NCI-H2171 (cell line): ENCODE measurements at regions not wholly inside any gene's neighbourhood (a gene's known extent, or its start where the extent isn't known, plus 50 kb on each side); places are given as distances from the start of the nearest gene placed in this dataset.
"Not testable (repeated sequence)": the region's sequence is repeated elsewhere in the genome, so short reads cannot be mapped to it uniquely, and the experiment has no call there.

ENCODE experiments used
- DNase-seq: peaks from one replicate; lab custom pipeline; 2025; lab: John Stamatoyannopoulos, UW

DNA sequence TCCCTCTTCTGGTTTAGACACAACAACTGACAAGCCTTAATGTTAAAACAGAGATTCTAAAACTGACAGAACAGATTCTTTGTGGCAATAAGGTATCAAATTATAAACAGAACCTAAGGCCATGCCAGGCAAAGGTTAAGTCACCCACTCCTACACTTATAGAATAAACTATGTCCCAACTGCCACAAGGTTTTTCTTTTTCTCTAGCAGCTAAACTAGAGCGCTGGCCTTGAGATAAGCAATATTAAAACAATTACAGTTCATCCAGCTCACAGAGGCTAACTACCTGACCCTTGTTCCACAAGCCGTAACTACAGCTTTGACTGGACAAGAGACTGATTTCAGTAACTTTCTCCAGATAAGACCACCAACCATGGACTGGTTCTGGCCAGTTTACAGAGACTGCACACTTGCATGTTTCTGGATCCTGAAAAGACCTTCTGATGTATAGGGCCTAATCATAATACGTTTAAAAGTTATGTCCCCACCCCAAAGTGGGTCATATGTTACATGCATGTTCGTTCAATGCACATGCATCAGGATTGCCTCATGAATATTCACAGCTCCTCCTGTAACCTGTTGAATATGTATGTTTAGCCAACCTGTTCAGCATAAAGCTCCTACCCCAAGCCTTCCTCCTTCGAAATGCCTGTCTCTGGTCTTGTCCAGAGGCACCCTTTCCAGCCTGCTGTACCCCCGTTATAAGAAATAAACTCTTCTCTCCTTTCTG, 61.9 kb upstream of the VASH1 start:
- DNase-seq: no peak

DNA sequence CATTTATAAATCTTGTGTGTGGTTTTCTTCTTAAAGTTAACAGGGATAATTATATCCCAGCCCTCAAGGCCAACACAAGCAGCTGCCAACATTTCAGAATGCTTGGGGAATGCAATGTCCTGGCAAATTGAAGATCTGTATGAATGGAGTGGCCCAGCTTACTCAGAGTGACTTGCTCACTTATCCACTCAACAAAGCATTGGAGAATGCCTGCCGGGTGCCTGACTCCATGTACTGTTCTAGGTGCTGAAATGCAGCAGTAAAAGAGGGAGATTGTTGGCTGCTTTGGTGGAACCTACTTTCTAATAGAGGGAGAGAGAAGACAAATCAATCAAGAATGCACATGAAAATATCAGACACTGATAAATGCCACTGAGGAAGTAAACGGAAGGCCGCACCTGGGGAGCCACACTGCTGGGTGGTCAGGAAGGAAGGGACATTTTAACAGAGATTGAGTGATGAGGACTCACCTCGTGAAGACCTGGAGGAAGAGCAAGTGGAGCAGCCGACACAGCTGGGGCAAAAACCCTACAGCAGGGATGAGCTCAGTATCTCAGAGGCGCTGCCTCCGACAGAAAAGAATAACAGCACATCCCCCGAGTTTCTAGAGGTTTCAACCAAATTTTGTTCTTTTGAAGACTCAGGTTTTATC, 61.2 kb upstream of the VASH1 start:
- no peak for DNase-seq

DNA sequence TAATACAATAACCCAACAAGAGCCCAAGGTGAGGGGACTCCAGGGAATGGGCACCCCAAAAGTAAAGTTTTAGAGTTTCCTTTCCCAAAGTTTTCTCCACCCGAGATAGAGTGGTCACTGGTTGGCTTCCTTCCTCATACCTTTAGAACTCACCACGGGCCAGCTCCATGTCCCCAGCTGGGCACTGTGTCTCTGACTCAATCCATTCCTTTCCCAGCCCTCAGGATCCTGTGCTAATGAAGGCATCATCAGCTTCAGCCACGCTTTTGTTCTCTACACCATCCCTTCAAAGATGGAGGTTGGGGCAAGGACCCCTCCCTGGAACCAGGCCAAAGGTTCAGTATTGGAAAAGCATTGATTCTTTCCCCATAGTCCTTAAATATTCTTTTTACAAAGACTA, 59.8 kb upstream of the VASH1 start:
- DNase-seq: no peak

DNA sequence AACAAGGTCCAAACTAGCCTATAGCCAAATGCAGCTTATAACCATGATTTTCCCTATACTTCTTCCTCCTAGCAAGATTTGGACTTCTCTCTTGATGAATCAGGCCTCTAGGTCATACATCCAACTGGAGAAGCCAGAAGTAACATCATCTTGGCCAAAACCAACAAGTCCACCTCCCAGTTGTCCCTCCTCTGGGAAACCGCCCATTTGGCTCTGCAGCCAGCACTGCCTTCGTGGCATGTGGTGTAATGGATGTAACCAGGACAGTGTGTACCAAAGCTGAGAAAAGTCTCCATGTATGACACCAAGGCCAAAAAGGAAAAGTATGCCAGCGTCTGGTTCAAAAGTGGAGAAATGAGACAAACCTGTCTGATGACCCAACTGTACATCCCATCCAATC, 59.3 kb upstream of the VASH1 start:
- no peak for DNase-seq

DNA sequence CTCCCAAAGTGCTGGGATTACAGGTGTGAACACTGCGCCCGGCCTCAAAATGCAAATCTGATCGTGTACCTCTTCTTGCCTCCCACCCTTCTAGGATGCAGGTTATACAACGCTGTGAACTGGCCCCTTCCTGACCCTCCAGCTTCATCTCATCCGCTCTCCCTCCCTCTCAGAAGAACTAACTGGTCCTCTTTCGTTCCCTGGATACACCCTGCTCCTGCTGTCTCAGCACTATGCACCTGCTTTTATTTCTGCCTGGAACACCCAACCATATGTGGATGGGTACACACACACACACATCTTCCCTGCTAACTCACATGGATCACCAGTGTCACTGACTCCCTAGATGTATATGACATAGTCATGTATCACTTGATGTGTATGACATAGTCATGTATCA, 56.1 kb upstream of the VASH1 start:
- no peak for DNase-seq

DNA sequence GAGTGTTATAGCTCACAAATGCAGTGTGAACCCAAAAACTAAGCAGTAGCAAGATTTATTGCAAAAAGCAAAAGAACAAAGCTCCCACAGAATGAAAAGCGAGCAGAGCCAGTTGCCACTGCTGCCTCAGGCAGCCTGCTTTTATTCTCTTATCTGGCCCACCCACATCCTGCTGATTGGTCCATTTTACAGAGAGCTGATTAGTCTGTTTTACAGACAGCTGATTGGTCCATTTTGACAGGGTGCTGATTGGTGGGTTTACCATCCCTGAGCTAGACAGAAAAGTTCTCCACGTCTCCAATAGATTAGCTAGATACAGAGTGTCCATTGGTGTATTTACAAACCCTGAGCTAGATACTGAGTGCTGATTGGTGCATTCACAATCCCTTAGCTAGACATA, 55.1 kb upstream of the VASH1 start:
- DNase-seq: not testable (repeated sequence)

DNA sequence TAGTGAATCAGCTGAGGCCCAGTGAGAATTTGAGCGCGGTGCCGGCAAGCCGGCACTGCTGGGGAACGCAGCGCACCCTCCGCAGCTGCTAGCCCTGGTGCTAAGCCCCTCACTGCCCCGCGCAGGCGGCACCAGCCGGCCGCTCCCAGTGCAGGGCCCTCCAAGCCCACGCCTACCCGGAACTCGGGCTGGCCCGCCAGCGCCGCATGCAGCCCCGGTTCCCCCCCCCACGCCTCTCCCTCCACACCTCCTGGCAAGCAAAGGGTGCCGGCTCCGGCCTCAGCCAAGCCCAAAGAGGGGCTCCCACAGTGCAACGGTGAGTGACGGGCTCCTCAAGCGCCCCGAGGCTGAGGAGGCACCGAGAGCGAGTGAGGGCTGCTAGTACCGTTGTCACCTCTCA, 54.5 kb upstream of the VASH1 start:
- no peak for DNase-seq

DNA sequence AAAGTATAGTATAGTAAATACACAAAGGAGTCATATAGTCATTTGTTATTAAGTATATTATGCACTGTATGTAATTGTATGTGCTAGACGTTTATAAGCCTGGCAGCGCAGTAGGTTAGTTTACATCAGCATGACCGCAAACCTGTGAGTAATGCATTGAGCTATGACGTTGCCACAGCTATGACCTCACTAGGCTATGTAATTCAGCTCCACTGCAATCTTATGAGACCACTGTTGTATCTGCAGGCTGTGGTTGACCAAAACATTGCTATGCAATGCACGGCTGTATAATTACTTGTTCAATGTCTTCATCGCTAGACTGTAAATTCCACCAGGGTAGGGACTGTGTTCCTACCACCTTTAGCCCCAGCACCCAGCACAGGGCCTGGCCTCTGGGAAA, 53.2 kb upstream of the VASH1 start:
- DNase-seq: no peak

DNA sequence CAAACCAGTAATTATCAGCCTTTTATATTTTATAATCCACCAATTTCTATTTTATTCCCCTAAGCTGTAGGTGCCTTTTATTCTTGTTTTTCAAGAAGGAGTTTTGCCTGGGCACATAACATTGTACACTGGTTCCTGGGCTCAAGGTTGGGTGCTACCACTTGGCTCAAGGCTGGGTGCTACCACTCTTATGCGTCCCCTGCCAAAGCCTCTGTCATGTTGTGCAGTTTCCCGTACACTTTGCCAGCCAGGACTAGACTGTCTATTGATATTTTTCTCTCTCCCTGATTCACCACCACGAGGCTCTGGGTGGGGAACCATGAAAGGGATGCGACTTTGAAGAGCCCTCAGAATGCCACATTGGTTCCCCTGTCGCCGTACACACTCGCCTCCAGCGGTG, 52.5 kb upstream of the VASH1 start:
- no peak for DNase-seq

DNA sequence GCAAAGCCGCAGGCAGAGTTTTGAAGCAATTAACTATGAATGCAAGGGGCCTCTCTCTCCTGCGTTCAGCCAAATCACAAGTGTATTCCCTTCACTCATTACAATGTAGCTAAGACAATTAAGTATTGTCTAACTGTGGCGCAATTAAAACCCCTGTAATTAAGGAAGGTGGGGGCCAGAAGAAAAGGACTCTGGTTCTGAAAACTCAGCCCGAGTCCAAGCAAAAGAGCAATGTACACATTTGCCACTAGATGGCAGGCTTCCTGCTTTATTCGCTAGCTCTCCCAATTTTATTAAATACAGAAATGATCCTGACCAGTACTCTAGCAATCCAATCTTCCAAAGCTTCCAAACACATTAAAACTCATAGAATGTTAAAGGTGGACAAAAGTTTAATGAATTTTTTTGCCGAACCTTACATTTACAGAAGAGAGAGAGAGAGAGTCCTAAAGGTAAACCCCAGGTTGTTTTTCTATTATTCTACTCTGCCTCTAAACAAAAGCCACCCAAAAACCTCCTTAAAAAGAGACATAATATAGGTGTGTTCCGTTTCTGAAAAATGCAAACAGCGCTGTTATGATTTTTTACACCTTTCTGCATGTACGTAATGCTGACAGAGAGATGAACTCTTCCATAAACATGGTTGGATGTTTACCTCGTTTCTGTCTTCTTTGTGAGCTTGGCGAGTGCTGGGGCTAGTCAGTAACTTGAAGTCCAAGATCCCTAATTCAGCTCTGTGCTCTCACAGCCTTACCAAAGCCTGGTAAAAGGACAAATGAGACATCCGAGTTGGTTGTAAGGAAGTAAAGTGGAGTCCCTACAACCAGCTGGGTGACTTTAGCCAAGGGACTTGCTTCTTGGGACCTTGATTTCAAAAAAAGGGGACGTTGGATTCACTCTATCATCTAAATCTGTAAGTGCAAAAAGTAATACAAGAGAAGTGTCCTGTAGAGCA, 50.9 kb upstream of the VASH1 start:
- peak; percentile 34 for DNase-seq
